AG08396 (cell line): ENCODE measurements at regions not wholly inside any gene's neighbourhood (a gene's known extent, or its start where the extent isn't known, plus 50 kb on each side); places are given as distances from the start of the nearest gene placed in this dataset.
"Not testable (repeated sequence)": the region's sequence is repeated elsewhere in the genome, so short reads cannot be mapped to it uniquely, and the experiment has no call there.

ENCODE experiments used
- DNase-seq: peaks from one replicate; pipeline ENCODE4 v3.0.0; 2012; ENCODE audit warnings: low spot score, mixed read lengths

DNA sequence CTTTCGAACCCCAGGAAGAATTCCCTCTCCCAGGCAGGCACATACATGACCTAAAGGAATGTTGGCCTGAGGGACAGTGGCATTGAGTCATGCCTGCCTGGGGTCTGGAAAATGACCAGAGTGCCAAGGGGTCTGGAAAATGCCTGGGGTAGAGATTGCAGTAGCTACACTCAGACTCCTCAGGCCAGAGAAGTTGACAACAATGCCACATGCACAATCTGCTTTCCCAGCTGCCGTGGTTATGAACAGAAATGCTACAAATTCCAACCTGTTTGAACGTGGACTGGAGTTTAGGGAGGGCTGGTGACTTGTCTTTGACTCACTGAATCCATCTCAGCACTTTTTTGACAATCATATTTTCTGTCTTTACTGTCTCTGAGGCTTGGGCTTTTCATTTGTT is 250.0 kb downstream of the ABCC12 start:
- no peak for DNase-seq

DNA sequence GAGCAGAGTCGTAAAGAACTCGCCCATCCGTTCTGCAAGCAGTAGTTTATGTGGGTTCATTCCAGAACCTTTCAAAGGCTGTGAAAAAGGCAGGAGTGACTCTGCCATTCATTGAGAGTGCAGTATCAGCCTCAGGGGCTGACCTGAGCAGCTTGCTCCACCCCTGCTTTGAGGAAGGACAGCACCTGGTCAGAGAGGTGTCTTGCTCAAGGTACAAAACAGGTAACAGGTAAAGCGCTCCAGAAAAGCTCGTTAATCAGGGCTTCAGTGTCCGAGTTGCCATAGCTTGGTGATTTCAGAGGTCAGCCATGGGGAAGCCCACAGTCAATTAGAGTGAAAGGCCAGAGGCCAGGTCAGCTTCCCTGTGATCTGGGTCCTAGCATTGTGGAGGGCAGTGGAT is 251.1 kb downstream of the ABCC12 start:
- DNase-seq = no peak

DNA sequence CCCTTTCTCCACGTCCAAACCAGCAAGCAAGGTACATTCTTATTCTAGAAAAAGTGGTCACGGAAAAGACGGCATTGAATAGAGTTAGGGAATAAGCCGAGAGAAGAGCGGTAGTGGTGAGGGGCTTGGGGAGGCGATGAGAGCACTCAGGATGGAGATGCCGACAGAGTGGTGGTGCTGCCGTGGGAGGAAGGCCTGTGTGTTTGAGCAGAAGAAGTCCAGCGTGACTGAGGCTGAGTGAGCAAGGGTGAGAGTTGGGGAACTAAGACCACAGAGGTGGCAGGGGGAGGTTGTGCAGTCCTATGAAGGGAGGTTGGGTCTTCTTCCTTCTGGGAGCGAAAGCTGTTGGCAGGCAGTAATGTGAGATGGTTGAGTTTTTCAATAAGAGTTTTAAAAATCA is 252.3 kb downstream of the ABCC12 start:
- no peak for DNase-seq

DNA sequence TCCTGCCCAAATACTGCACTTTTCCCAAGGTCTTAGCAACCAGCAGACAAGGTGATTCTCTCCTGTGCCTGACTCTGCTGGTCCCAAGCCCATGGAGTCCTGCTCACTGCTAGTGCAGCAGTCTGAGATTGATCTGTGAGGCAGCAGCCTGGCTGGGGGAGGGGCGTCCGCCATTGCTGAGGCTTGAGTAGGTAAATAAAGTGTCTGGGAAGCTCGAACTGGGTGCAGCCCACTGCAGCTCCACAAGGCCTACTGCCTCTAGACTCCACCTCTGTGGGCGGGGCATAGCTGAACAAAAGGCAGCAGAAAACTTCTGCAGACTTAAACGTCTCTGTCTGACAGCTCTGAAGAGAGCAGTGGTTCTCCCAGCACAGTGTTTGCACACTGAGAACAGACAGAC is 258.7 kb downstream of the ABCC12 start:
- not testable (repeated sequence) for DNase-seq

DNA sequence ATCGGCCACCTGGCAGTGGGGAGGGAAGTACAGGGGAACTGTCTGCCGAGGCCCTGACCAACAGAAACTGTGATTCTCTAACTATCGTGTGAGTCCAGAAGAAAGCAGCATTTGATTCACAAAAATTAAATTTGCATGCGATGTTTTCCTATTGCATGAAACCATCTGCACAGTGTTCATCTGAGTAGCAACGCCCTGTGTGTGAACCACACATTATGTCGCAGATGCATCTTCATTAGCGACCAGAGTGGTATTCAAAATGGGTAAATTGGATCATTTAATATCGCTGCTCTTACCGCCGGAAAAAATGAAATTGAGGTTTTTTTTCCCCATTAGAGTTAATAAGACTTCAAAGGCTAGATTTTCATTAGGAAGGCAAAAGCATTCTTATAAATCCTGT is 260.6 kb downstream of the ABCC12 start:
- DNase-seq = no peak

DNA sequence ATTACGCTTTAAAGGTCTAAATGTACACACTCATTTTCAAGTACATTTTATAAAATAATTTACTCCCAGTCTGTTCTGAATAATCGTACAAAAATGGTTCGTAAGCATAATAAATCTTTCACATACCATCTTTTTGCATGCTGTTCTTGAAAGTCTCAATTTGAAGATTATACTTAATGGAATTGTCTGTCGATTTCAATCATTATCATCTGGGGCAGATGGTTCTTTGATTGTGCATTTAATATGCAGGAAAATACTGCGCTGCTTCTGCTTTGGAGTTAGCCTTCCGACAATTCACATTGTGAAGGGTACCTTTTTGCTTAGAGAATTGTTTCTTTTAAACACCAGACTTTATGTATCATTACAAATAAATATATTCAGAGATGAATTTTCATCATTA is 262.8 kb downstream of the ABCC12 start:
- no peak for DNase-seq

DNA sequence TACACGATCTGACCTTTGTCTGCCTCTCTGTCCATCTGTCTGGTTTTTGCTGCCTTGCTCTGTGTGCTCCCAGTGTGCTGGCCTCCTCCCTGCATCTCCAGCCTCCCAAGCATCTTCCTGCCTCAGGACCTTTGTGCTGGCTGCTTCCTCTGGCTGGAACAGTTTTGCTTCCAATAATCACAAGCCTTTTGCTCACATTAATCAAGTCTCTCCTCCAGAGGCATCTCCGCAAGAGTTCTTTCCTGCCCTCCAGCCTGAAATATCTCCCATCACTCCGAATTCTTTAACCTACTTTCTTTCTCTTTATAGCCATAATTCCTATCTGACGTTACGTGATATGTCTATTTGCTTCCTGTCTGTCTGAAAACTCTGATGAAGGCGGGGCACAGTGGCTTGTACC is 267.1 kb downstream of the ABCC12 start:
- DNase-seq = no peak

DNA sequence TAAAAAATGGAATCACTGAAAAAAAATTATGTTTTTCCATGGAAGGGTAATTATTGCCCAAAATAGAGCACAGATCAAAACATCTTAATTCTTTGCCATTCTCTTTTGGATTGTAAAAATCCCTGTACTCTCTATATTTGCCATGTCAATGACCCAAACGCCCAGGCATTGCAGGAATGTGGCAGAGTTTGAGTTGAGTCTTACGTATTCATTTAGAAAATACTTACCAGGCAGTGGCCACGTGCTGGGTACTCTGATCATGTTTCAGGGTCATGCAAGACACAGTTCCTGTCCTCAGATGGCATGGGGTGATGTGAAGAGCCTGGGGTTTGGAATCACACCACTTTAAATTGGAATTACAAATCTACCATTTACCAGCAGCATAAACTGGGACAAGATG is 267.7 kb downstream of the ABCC12 start:
- peak; percentile 54 for DNase-seq

DNA sequence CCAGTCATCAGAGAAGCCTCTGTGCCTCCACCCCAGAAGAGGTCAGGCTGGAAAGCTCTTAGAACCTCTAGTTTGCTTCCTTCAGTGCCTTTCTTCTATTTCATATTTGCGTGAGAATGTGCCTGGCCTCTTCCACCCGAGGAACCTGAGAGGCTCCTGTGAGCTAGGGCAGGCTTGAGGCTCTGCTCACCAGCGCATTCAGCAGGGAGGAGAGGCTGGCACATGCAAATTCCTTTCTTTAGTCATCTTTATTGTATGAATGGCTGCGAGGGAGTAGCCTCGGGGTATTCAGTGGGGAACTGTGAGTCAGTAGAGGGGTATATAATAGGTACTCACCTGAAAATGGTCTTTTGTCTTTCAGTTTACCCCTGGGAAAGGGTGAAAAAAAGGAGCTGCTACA is 268.3 kb downstream of the ABCC12 start:
- DNase-seq = peak; percentile 29

DNA sequence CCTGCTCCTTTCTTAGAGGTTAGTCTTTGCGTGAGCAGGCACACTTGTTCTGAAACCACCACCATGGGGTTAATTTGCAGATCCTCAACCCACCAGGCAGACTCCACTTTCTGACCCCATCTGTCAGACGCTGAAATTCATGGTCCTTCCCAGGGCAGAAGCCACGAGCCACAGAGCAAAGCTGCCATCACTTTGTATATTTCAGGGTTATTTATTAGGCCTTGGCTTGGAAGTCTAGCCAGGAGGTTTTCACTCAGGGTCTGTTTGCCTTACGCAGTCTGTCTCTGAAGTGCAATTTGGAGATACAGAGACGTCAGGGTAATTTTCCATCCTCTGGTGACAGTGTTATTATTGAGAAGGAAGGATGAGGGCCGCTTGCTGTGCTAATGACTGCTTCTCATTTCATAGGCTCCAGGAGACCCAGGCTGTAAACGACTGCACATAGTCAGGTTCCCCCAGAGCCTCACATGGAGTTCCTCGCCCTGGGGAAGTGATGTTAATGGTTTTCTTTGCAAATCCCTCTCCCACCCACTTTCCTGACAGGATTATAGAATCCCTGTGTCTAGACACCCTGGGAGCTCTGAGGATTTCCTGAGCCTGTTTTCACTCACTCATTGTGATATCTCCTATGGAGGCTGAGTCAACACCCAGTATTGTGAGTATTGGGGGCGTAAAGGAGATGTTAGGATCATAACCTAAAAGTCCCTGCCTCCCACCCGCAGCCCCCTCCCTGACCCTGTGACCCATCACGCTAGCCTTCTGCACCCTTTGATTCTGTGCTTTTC is 269.0 kb downstream of the ABCC12 start:
- no peak for DNase-seq

DNA sequence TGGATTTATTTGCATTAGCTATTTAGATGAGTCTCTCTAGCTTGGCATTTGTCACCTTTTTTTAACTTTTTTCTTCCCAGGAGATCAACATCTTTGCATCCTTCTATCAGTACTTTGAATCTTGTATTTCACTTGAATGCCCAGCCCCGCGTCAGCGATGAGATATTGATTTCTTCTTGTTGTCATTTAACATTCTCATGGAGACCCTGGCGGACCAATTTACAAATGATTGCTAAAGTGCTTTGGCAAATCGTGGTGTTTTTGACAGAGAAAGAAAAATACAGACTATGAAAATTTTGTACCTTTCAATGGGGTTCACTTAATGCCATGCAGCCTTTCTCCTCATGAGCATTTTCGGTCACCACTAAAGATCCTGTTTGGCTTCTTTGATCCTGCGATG is 269.7 kb downstream of the ABCC12 start:
- no peak for DNase-seq

DNA sequence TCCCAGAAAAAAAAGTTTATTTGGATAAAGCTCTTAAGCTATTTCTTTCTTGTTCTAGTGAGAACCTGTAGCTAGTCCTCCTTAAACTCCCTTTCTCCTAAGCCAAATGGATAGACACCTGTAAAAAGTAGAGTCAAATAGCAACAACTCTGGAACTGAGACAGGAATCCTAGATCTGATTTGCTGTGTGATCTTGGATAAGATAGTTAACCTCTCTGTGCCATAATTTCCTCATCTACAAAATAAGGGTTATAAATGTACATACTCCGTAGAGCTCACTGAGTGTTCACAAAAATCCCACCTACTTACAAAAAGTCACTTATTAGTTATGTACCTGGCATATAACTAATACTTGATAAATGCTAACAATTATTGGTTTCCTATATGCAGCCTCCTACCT is 270.3 kb downstream of the ABCC12 start:
- DNase-seq = no peak

DNA sequence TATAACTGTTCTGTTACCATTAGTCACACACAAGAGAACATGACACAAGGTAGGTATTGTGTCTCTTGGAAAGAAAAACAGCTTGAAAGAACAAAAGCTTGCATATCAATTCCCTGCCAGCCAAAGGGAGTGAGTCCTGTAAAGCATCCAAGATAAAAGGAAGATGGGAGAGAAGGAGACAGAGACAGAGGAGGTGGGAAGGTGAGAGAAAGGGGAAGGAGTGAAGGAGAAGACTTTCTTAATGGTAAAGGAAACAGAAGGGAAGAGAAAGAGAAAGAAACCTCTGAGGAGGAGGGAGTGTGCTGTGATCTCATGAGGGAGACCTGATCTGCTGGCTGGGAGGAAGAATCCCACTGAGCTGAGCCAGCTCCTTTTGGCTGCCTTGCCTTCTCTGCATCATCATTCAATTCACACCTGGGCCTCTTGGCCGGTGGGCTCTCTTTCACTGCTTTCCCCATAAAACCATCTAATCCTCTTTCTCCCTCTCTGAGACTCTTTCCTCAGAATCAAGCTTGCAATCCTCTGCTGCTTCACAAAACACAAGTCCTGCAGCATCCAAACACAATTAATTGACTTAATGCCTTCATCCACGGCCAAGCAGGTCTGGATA is 271.6 kb downstream of the ABCC12 start:
- no peak for DNase-seq

DNA sequence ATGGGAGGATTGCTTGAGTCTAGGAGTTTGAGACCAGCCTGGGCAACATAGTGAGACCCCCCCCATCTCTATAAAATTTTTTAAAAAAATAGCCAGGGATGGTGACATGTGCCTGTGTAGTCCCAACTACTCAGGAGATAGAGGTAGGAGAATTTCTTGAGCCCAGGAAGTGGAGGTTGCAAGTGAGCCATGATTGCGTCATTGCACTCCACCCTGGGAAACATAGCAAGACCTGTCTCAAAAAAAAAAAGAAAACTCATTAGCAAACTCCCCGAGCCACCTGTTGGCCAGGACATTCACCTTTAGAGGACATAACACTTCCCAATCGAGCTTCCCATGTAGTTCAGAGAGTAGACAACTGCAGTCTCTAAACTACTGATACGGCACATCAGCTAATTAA is 274.2 kb downstream of the ABCC12 start:
- DNase-seq = no peak

DNA sequence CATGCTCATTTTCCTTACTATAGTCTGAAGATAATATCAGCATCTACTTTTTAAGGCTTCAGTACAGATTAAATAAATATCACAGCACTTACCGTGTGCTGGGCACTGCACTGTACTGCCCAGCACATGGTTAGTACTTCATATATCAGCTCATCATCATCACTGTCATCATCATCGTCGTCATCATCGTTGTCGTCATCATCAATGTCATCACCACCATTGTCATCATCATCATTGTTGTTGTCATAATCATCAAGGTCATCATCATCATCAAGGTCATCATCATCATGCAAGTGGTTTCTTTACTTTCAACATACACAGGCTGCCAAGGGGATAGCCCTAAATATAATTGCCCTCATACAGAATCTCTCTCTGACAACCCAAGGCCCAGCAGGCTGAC is 275.1 kb downstream of the ABCC12 start:
- DNase-seq = no peak

DNA sequence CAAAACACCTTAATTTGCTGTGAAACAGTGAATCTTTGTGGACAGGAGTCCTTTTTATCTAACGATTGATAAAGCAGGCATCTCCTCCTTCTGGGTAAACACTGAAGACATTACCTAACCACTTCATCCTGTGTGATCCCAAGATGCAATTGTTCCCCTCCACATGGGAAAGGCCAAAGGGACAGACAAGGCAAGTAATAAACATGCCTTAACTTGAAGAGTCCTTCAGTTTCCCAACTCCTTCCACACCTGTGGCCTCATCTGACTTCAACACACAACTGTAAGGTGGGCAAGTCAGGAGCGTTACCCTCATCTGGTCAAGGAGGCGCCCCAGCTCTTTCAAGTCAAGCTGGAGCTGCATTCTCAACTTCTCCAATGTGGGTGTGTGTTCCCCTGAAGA is 278.6 kb downstream of the ABCC12 start:
- no peak for DNase-seq

DNA sequence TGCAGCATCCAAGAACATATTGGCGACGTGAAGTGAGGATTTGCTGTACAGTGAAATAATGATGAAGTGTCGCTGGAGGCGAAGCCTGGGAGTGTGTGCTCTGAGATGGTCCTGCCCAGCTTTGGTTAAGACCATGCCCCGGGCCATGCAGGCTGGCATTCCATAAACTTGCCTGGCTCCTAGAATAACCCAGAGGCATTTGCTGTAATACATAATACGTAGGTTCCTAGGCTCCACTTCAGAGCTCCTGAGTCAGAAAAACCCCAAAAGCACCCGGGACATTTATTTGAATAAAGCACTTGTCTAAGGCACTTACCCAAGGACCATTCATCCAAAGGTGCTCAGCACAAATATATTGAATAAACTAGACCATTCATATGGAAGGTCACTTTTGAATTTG is 279.3 kb downstream of the ABCC12 start:
- DNase-seq = no peak

DNA sequence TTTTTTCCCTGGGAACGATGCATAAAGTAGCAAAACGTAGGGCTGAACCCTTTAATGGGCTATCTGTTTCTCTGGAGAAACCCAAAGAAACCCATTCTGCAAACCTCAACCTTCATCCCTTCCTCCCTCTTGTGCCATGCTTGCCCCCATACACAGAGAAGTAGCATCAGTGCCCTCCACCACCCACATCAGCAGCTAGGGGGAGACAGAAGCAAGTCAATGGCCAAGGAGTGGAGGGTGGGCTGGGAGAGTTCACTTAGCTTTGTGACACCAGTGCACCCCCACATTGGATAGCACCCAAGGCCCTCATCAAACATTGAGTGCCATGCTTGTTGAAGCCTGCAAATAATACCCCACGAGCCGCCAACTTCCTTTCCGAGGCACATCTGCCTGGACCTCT is 282.4 kb downstream of the ABCC12 start:
- no peak for DNase-seq

DNA sequence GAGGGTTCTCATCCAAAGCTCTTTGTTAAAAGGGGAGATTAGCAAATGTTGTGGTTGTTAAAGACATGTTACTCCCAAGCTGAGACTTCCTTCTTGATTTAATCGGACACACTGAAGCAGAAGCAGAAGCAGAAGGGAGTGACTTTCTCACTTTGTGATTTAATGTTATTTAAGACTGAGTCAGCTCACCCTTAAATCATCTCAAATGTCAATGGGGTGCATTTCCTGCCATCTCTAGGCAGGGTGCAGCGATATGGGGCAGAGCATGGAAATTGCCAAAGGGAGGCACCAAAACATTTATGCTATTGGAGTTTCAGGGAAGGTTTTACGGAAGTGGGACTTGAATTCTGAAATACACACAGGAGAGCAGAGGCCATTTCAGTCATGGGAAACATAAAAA is 283.6 kb downstream of the ABCC12 start:
- DNase-seq = no peak

DNA sequence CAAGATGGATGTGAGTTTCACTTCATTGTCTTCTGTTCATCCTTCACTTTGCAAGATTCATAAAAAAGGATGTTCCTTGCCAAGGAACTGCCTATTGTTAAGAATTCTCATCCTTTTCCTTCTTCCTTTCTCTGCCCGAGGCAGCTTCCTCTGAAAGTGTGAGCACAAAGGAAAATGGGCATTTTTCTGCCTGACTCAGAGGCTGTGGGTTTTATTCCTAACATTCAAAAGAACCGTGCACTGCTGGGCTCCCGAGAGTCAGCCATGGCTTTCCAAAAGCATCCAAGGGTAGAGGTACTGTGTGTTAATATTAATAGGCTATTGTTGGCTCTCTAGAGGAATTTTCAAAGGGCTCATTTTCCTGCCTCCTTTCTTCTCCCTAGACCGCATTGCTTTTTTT is 289.4 kb downstream of the ABCC12 start:
- no peak for DNase-seq

DNA sequence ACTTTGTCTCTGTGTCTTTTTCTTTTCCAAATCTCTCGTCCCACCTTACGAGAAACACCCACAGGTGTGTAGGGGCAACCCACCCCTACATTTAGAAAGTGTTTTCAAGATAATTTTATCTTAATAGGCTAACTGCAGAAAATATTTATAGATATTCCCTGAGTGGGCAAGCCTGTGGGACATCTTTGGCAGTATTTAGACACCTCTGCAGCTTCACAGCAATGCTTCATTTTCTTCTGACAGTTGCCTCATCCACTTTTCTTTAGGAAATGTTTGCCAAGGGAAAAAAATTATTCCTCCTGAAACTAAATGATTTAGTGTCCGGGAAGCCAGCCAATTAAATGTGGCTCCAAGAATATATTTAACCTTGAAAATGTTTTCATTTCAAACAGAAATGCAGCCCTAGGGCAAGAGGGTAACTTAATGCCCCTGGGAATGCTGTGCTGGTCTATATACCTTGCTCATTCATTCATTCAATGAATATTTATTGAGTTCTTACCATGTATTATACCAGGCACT is 290.4 kb downstream of the ABCC12 start:
- DNase-seq = no peak

DNA sequence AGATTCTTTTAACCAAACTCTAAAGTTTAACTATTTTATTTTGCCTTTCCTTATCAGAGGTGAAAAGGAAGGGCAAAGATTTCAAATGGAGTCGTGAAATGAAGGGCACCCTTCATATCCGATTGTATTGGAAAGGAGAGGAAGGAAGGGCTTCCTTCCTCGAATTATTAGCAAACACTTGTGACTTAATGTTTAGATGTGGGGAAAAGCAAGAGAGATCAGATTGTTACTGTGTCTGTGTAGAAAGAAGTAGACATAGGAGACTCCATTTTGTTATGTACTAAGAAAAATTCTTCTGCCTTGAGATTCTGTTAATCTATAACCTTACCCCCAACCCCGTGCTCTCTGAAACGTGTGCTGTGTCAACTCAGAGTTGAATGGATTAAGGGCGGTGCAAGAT is 291.5 kb downstream of the ABCC12 start:
- not testable (repeated sequence) for DNase-seq

DNA sequence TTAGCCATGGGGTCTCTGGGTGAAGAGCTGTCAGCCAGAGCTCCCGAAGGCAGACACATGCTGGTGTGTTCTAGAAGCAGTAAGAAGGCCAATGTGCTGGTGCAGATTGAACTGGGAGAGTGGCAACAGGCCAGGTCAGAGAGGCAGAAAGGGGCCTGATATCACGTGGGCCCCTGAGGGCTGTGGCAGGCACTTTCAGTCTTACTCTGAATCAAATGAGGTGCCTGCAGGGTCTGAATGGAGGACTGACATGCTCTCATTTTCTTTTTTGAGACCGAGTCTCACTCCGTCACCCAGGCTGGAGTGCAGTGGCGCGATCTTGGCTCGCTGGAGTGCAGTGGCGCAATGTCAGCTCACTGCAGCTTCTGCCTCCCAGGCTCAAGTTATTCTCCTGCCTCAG is 293.8 kb downstream of the ABCC12 start:
- no peak for DNase-seq
